Chondrocyte (in vitro differentiated cells): ENCODE measurements at regions not wholly inside any gene's neighbourhood (a gene's known extent, or its start where the extent isn't known, plus 50 kb on each side); places are given as distances from the start of the nearest gene placed in this dataset.

Experiments used
- DNase-seq: peaks from one replicate; pipeline ENCODE4 v3.0.0; 2021; ENCODE audit warnings: mixed read lengths, low spot score
- H3K27ac Mint-ChIP-seq: one replicate; pipeline ENCODE4 v1.8.0; 2021; ENCODE audit warnings: mild to moderate bottlenecking, moderate library complexity, mixed read lengths; ENCODE audit not compliant: unreplicated experiment
- H3K27me3 Mint-ChIP-seq: 2 replicates; pipeline ENCODE4 v1.8.0; 2021; ENCODE audit warnings: low read depth, mixed read lengths
- H3K36me3 Mint-ChIP-seq: 2 replicates; pipeline ENCODE4 v1.8.0; 2021; ENCODE audit warnings: low read depth, mixed read lengths
- H3K4me1 Mint-ChIP-seq: 2 replicates; pipeline ENCODE4 v1.8.0; 2021; ENCODE audit warnings: low read depth, mild to moderate bottlenecking, mixed read lengths
- H3K4me3 Mint-ChIP-seq: one replicate; pipeline ENCODE4 v1.8.0; 2021; ENCODE audit warnings: mild to moderate bottlenecking, moderate library complexity, mixed read lengths; ENCODE audit not compliant: unreplicated experiment
- H3K9me3 Mint-ChIP-seq: 2 replicates; pipeline ENCODE4 v1.8.0; 2021; ENCODE audit warnings: low read depth, mixed read lengths
- CTCF ChIP-seq: fragments of 200-600 bp; sonication (generic); IDR thresholded peaks from 2 replicates; pipeline ENCODE4 v1.5.0; 2021; ENCODE audit warnings: antibody characterized with exemption, mild to moderate bottlenecking, moderate library complexity

- H3K4me3 Mint-ChIP-seq = no peak overlapping the region
- DNase-seq = no peak
- no peak for TF ChIP-seq CTCF
- H3K27ac Mint-ChIP-seq = peak overlapping the region; percentile 14
- H3K27me3 Mint-ChIP-seq = no peaks in the 10 kb centered on the region
- peaks cover 22% of the 10 kb centered on the region for H3K36me3 Mint-ChIP-seq
- peaks cover 32% of the 10 kb centered on the region for H3K9me3 Mint-ChIP-seq
- peaks cover 44% of the 10 kb centered on the region for H3K4me1 Mint-ChIP-seq
Measured at GRCh38 chr6:169079650-169080049, 174.0 kb downstream of the THBS2 start.

- Mint-ChIP-seq H3K4me3 (no peak overlapping the region), H3K36me3 (peaks cover 19% of the 10 kb centered on the region), H3K27ac (no peak overlapping the region), H3K4me1 (peaks cover 55% of the 10 kb centered on the region), H3K27me3 (no peaks in the 10 kb centered on the region), H3K9me3 (peaks cover 28% of the 10 kb centered on the region)
- no peak for TF ChIP-seq CTCF
- no peak for DNase-seq
Measured at GRCh38 chr6:169078399-169079145, 175.1 kb downstream of the THBS2 start.

GRCh38 chr6:169075915-169076654 is 177.6 kb downstream of the THBS2 start:
- no peak overlapping the region for H3K27ac Mint-ChIP-seq

GRCh38 chr6:169075211-169075914 is 178.3 kb downstream of the THBS2 start:
- H3K36me3 Mint-ChIP-seq = peaks cover 11% of the 10 kb centered on the region
- no peak overlapping the region for H3K4me3 Mint-ChIP-seq
- H3K27me3 Mint-ChIP-seq = no peaks in the 10 kb centered on the region
- DNase-seq = no peak
- peaks cover 66% of the 10 kb centered on the region for H3K4me1 Mint-ChIP-seq
- peaks cover 13% of the 10 kb centered on the region for H3K9me3 Mint-ChIP-seq
- H3K27ac Mint-ChIP-seq = peak overlapping the region; percentile 95
- TF ChIP-seq CTCF = no peak

More at GRCh38 chr6:169075915-169076654, 177.6 kb downstream of the THBS2 start:
- TF ChIP-seq CTCF = no peak
- Mint-ChIP-seq H3K9me3 (peaks cover 16% of the 10 kb centered on the region), H3K27me3 (no peaks in the 10 kb centered on the region), H3K4me3 (no peak overlapping the region), H3K36me3 (peaks cover 11% of the 10 kb centered on the region), H3K4me1 (peaks cover 63% of the 10 kb centered on the region)
- no peak for DNase-seq

DNA sequence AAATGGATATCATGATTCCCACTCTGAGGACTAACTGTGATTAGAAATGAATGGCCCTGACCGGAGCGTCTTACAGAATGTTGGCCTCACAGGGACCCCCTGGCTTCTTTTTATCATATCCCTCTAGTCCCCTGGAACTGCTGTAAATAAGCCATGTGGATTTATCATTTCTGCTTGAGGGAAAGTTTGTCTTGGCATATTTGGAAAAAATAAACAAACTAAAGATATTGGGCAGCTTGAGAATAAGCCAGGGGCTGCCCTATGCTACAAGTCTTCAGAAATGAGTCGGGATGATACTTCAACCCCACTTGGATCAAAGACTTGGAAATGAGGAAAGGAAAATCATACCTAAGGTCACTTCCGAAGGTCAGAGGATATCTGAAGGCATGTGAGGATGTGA is 179.1 kb downstream of the THBS2 start:
- no peaks in the 10 kb centered on the region for H3K27me3 Mint-ChIP-seq
- no peak for TF ChIP-seq CTCF
- H3K9me3 Mint-ChIP-seq = peaks cover 9% of the 10 kb centered on the region
- no peak for DNase-seq
- no peak overlapping the region for H3K4me3 Mint-ChIP-seq
- peaks cover 11% of the 10 kb centered on the region for H3K36me3 Mint-ChIP-seq
- peak overlapping the region; percentile 95 for H3K27ac Mint-ChIP-seq
- peaks cover 70% of the 10 kb centered on the region for H3K4me1 Mint-ChIP-seq
